ENCODE measurements at regions not wholly inside any gene's neighbourhood (a gene's known extent, or its start where the extent isn't known, plus 50 kb on each side); places are given as distances from the start of the nearest gene placed in this dataset.

DNA sequence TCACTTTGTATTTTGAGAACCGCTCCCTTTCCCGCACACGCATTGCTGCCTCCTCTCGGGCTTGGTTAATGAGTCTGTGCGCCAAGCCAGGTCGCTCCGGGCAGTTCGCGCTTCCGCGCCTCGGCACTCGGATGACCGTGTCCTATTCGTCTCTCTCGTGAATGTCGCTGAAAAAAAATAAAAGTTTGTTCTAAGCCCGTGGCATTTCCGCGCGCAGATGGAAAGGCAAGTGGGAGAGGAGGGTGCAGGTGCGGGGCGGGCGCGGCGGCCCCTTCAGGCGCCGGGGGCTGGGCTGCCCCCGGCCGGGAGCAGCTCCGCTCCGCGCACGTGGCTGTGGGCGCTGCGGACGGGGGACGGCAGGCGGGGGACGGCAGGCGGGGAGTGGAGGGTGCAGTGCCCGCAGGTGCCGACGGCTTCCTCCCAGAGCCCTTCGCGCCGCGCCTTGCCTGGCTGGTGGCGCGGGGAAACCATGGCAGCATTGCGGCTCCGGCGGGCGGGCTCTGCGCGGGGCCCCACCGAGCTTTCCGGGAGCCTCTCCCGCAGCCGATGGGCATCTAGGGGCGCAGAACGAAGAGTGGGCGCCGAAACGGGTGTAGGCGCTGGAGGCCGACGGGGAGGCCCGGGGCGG, 159.6 kb upstream of the SIX2 start:
- H3K9me3 ChIP-seq (ENCODE audit: low read length), result no peaks in the 10 kb centered on the region
- H2AFZ ChIP-seq (ENCODE audit: low read depth, low read length), result peak overlapping the region; percentile 70
- no peaks in the 10 kb centered on the region for H3K36me3 ChIP-seq (ENCODE audit: insufficient read depth, low read length)
- peaks cover 3% of the 10 kb centered on the region for H3K4me1 ChIP-seq (ENCODE audit: insufficient read depth, low read length)
- H3K4me3 ChIP-seq (ENCODE audit: low read length), result no peak overlapping the region
- peaks cover 81% of the 10 kb centered on the region for H3K27me3 ChIP-seq (ENCODE audit: insufficient read depth, low read length)

DNA sequence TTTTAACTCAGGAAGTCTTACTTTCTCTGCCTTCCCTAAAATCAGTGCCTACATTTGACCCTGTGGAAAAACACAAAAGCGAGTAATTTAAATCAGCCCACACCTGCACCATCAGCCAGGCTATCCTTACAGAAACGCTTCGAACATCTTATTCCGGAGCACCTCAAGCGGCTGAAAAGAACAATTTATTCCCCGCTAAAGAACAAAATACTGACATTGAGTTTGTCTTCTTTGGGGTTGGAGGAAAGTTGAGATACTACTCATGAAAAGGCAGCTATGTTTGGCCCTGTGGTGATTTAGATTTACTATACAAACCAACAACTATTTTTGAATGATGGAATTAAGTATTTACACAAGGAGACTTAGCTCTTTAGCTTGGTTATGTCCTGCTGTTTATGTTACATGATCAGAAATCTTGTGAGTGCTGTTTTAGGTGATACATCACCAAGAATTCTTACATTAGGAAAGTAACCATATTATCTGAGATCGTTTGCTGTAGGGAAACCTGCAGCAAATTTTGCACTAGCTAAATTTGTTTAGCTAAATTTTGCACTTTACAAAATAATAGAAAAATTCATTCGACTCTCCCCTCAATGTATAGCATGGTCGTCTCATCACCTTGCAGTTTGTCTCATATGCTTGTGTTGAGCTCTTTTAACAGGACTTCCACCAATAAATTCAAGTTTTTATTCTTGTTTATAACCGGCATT, 158.8 kb upstream of the SIX2 start:
- Histone ChIP-seq H3K4me3 (ENCODE audit: low read length) (no peak overlapping the region), H3K36me3 (ENCODE audit: insufficient read depth, low read length) (no peaks in the 10 kb centered on the region), H3K4me1 (ENCODE audit: insufficient read depth, low read length) (peaks cover 3% of the 10 kb centered on the region), H3K27me3 (ENCODE audit: insufficient read depth, low read length) (peaks cover 84% of the 10 kb centered on the region), H2AFZ (ENCODE audit: low read depth, low read length) (no peak overlapping the region), H3K9me3 (ENCODE audit: low read length) (no peaks in the 10 kb centered on the region)

DNA sequence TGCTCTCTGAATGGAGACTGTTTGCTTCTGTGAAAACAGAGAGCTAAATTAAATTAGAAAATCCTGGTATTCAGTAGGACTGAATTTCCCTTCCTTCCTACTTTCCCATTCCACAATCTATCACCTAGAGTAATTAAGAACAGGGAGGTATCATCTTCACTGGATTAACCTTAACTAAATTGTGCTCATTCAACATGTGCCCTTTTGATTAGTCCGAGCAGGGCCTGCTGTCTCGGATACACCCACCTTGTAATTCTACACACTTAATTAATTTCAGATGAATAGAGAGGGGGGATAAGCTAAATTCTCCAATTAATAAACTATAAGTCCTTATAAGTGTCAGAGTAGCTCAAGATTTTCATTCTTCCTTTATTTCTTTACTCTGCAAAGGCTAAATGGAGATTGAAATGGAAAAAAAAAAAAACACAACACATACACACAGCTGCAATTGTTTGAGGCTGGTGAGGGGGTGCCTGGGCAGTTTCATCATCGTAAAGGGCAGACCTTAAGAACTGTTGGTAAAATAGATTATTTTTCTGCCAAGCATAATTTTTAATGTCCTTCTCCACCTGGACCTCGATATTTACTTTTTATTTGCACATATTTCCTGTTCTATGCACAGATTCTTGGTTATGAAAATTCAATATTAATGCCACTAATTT, 157.1 kb upstream of the SIX2 start:
- H3K4me1 ChIP-seq (ENCODE audit: insufficient read depth, low read length), result peaks cover 3% of the 10 kb centered on the region
- H3K4me3 ChIP-seq (ENCODE audit: low read length), result no peak overlapping the region
- H3K9me3 ChIP-seq (ENCODE audit: low read length), result no peaks in the 10 kb centered on the region
- no peaks in the 10 kb centered on the region for H3K36me3 ChIP-seq (ENCODE audit: insufficient read depth, low read length)
- peaks cover 78% of the 10 kb centered on the region for H3K27me3 ChIP-seq (ENCODE audit: insufficient read depth, low read length)
- no peak overlapping the region for H2AFZ ChIP-seq (ENCODE audit: low read depth, low read length)

DNA sequence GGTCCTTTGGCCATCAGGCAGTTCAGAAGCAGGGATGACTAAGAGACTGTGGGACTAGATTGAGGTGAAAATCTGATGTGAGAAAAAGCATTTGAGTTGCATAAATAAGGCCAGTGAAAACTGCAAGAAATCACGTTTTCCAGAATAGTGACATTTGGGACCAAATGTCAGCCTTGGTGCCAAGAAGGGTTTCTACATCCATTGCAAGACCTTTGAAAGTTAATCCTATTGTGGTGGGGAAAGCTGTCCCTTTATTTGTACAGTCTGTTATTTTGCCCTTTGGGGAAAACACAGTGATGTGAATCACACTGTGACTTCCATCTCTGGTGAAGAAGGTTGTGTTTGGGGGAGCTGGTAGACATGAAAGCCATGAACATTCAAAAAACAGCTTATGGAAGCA, 153.5 kb upstream of the SIX2 start:
- H3K4me3 ChIP-seq (ENCODE audit: low read length), result no peak overlapping the region
- H3K36me3 ChIP-seq (ENCODE audit: insufficient read depth, low read length), result no peaks in the 10 kb centered on the region
- no peaks in the 10 kb centered on the region for H3K9me3 ChIP-seq (ENCODE audit: low read length)
- no peak overlapping the region for H2AFZ ChIP-seq (ENCODE audit: low read depth, low read length)
- peaks cover 3% of the 10 kb centered on the region for H3K4me1 ChIP-seq (ENCODE audit: insufficient read depth, low read length)
- peaks cover 42% of the 10 kb centered on the region for H3K27me3 ChIP-seq (ENCODE audit: insufficient read depth, low read length)

DNA sequence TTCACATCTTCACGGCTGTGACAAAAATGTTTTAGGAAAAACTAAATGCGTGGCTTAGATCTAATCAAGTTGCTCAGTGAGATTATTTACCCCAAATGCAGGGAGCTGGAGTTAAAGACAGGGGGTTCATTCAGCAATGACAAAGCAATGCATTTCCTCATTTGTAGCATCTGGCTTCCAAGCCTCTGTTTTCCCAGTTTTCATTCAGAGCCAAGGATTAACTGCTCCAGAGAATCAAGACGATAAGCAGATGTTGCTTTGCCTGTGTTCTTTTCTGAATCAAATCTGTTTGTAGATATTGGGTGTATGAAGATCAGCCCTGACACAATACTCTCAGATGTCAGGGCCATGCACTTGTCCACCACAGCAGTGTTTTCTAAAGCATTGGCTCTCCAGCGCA, 147.4 kb upstream of the SIX2 start:
- H3K36me3 ChIP-seq (ENCODE audit: insufficient read depth, low read length), result no peaks in the 10 kb centered on the region
- H3K27me3 ChIP-seq (ENCODE audit: insufficient read depth, low read length), result peaks cover 2% of the 10 kb centered on the region
- H3K9me3 ChIP-seq (ENCODE audit: low read length), result no peaks in the 10 kb centered on the region
- no peaks in the 10 kb centered on the region for H3K4me1 ChIP-seq (ENCODE audit: insufficient read depth, low read length)
- no peak overlapping the region for H2AFZ ChIP-seq (ENCODE audit: low read depth, low read length)
- H3K4me3 ChIP-seq (ENCODE audit: low read length), result no peak overlapping the region

DNA sequence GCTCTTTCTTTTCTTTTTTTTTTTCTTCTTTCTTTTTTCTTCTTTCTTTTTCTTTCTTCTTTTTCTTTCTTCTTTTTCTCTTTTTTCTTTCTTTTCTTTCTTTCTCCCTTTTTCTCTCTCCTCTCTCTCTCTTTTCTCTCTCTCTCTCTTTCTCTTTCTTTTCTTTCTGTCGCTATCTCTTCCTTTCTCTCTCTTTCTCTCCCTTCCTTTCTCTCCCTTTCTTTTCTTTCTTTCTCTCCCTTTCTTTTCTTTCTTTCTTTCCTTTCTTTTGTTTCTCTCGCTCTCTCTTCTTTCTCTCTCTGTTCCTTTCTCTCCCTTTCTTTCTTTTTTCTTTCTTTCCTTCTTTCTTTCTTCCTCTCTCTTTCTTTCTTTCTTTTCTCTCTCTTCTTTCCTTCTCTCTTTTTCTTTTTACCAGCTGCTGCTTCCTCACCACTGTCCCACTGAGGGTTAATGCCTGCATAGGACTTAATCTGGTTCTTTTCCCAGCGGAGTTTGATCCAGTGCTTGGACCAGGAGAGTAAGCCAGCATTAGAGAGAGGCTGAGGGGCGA, 145.4 kb upstream of the SIX2 start:
- peaks cover 2% of the 10 kb centered on the region for H3K9me3 ChIP-seq (ENCODE audit: low read length)
- H3K36me3 ChIP-seq (ENCODE audit: insufficient read depth, low read length), result no peaks in the 10 kb centered on the region
- no peaks in the 10 kb centered on the region for H3K4me1 ChIP-seq (ENCODE audit: insufficient read depth, low read length)
- H3K27me3 ChIP-seq (ENCODE audit: insufficient read depth, low read length), result peaks cover 2% of the 10 kb centered on the region
- H3K4me3 ChIP-seq (ENCODE audit: low read length), result no peak overlapping the region
- H2AFZ ChIP-seq (ENCODE audit: low read depth, low read length), result no peak overlapping the region

DNA sequence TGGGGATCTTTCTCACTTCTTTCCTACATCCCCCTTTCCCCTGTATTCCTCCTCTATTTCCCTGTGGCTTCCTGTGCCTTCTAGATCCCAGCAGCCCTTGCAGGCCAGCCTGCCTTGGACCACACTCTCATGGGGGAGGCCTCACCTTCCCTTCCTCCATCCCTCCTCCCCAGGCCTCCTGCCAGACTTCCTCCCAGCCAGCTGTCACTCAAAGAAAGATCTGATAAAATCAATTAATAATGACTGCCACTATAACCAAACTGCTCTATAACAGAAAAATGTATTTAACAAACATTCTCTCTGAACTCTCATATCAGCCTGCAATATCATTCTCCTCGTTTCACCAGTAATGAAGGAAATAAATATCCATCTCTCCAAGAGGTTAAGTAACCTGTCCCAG, 144.9 kb upstream of the SIX2 start:
- Histone ChIP-seq H3K36me3 (ENCODE audit: insufficient read depth, low read length) (no peaks in the 10 kb centered on the region), H2AFZ (ENCODE audit: low read depth, low read length) (no peak overlapping the region), H3K4me1 (ENCODE audit: insufficient read depth, low read length) (no peaks in the 10 kb centered on the region), H3K4me3 (ENCODE audit: low read length) (no peak overlapping the region), H3K27me3 (ENCODE audit: insufficient read depth, low read length) (peaks cover 2% of the 10 kb centered on the region), H3K9me3 (ENCODE audit: low read length) (peaks cover 2% of the 10 kb centered on the region)

DNA sequence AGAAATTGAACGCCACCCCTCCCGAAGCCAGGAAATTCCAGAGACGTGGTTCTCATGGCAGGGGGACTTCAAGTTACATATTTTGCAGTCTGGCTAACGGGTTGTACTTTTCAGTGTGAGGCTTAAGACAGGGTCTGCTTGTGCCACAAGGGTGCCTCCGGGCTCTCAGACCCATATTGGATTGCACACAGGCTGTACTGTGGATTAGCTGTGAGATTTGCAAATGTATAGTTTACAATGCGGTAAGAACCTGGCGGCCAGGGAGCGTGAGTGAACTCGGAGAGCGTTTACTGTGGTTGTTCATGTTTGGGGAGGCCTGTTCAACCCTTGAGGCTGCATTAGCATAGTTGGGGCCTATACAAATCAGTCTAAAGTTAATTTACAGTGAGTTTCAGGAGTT, 143.9 kb upstream of the SIX2 start:
- Histone ChIP-seq H3K36me3 (ENCODE audit: insufficient read depth, low read length) (no peaks in the 10 kb centered on the region), H3K9me3 (ENCODE audit: low read length) (peaks cover 2% of the 10 kb centered on the region), H3K4me1 (ENCODE audit: insufficient read depth, low read length) (no peaks in the 10 kb centered on the region), H3K27me3 (ENCODE audit: insufficient read depth, low read length) (peaks cover 2% of the 10 kb centered on the region), H3K4me3 (ENCODE audit: low read length) (no peak overlapping the region), H2AFZ (ENCODE audit: low read depth, low read length) (no peak overlapping the region)

DNA sequence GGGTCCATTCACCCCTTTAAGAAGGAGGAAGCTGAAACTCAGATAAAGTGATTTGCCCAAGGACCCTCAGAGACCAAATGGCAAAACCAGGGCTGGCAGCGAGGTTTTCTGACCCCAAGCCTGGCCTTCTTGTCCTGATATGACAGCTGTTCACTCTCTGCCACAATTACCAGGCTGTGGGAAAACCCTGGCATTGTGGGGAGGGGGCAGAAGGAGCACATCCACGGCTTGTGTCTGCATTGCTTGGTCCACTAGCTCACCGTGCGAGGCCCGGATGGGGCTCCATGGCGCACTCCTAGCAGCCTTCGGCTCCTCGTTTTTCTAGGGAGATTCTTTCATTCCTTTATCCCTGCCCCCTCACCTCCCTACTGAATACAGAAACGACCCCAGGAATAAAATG, 143.4 kb upstream of the SIX2 start:
- Histone ChIP-seq H3K4me3 (ENCODE audit: low read length) (no peak overlapping the region), H3K9me3 (ENCODE audit: low read length) (peaks cover 2% of the 10 kb centered on the region), H3K27me3 (ENCODE audit: insufficient read depth, low read length) (peaks cover 2% of the 10 kb centered on the region), H2AFZ (ENCODE audit: low read depth, low read length) (no peak overlapping the region), H3K36me3 (ENCODE audit: insufficient read depth, low read length) (no peaks in the 10 kb centered on the region), H3K4me1 (ENCODE audit: insufficient read depth, low read length) (no peaks in the 10 kb centered on the region)

DNA sequence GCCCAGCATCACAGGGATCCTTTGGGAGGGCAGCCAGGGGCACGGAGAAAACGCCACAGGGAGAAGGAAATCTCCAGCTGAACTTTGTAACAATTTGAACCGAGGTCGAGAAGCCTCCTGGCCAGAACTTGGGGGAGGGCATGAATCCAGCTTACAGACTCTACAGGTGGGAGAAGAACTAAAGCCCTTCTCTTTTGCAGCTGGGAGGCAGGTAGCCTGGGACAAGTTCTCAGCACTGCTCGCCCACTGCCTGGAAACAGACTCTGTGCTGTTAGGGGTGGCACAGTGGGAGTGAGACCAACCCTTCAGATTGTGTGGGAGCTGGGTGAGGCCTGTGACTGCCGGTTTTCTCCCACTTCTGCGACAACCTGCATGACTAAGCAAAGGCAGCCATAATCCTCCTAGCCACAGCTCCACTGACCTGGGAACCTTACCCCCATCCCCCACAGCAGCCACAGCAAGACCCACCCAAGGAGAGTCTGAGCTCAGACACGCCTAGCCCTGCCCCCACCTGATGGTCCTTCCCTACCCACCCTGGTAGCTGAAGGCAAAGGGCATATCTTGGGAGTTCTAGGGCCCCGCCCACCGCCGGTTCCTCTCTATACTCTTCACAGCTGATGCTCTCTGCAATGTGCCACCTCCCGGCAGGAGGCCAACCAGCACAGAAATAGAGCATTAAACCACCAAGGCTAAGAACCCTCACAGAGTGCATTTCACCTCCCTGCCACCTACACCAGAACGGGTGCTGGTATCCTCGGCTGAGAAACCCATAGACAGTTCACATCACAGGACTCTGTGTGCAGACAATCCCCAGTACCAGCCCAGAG, 136.0 kb upstream of the SIX2 start:
- Histone ChIP-seq H2AFZ (ENCODE audit: low read depth, low read length) (no peak overlapping the region), H3K9me3 (ENCODE audit: low read length) (no peaks in the 10 kb centered on the region), H3K4me3 (ENCODE audit: low read length) (no peak overlapping the region), H3K27me3 (ENCODE audit: insufficient read depth, low read length) (no peaks in the 10 kb centered on the region), H3K36me3 (ENCODE audit: insufficient read depth, low read length) (no peaks in the 10 kb centered on the region), H3K4me1 (ENCODE audit: insufficient read depth, low read length) (no peaks in the 10 kb centered on the region)

DNA sequence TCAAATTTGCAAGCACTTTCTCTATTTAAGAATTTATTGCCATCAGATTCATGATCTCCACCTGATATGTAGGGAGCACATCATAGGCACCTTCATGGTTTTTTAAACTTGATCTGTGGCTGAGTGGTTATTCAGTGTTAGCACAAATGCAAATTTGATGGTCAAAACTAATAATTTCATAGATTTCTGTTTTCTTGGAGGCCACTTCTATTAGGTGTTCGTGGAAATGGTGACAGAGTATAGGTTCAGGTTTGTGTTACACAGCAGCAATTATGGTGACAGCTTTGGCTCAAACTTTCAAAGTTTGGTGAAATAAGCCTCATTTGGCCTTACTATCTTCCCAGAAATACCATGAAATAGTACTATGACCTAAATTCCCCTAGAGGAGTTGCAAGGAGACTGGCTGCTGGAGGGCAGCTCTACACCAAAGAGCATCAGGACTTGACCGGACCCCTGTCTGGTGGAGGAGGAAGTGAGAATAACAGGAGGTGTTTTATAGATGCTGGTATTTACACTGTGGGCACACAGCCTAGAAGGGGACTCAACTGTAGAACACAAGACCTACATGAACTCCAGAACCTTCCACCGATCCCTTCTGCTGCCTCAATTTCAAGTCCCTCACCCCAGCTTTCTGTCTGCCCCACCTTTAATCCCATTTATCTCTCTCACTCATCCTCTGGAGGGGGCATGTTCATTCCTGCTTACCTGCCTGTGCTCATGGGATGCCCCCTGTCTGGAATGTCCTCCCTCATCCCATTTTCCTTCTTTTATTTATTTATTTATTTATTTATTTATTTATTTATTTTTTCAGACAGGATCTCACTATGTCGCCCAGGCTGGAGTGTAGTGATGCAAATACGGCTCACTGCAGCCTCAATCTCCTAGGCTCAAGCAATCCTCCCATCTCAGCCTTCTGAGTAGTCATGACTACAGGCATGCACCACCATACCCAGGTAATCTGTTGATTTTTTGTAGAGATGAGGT, 132.9 kb upstream of the SIX2 start:
- H2AFZ ChIP-seq (ENCODE audit: low read depth, low read length), result no peak overlapping the region
- no peaks in the 10 kb centered on the region for H3K27me3 ChIP-seq (ENCODE audit: insufficient read depth, low read length)
- no peak overlapping the region for H3K4me3 ChIP-seq (ENCODE audit: low read length)
- no peaks in the 10 kb centered on the region for H3K36me3 ChIP-seq (ENCODE audit: insufficient read depth, low read length)
- no peaks in the 10 kb centered on the region for H3K9me3 ChIP-seq (ENCODE audit: low read length)
- no peaks in the 10 kb centered on the region for H3K4me1 ChIP-seq (ENCODE audit: insufficient read depth, low read length)

DNA sequence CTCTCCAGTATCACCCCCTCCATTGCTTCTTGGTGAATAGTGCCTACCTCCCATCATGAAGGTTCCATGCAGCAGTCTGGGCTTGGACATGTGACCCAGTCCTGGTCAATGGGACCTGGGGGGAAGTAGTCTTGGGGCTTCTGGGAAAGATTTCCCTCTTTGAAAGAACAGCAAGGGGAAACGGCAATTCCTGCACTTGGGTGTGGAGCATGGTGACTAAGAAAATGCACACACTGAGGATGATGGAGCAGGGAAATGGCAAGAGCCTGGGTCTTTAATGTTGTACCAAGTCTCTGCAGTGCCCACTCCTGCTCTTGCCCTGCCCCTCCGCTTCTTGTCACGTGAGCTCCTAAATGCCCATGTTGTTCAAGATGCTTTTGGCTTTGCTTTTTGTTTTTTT, 131.4 kb upstream of the SIX2 start:
- no peaks in the 10 kb centered on the region for H3K9me3 ChIP-seq (ENCODE audit: low read length)
- H3K36me3 ChIP-seq (ENCODE audit: insufficient read depth, low read length), result no peaks in the 10 kb centered on the region
- no peak overlapping the region for H2AFZ ChIP-seq (ENCODE audit: low read depth, low read length)
- H3K4me3 ChIP-seq (ENCODE audit: low read length), result no peak overlapping the region
- H3K4me1 ChIP-seq (ENCODE audit: insufficient read depth, low read length), result no peaks in the 10 kb centered on the region
- no peaks in the 10 kb centered on the region for H3K27me3 ChIP-seq (ENCODE audit: insufficient read depth, low read length)
